Psoas muscle (tissue), 7 donors: ENCODE measurements at regions not wholly inside any gene's neighbourhood (a gene's known extent, or its start where the extent isn't known, plus 50 kb on each side); places are given as distances from the start of the nearest gene placed in this dataset.

Experiments
- ATAC-seq, 4 donors: fragments of 200-7000 bp; cut with Tn5 transposase; one replicate each; pipeline ENCODE4 v1.9.1; 2020; ENCODE audit warnings: moderate library complexity in 3 of 4, mild to moderate bottlenecking in 2 of 4
- DNase-seq, 2 donors: peaks; one replicate each; pipeline ENCODE4 v3.0.0-alpha.2; 2020
- H3K27ac ChIP-seq: fragments of 200-600 bp; one replicate; pipeline ENCODE4 v1.8.0; 2022
- H3K27me3 ChIP-seq, 3 donors: fragments of 200-600 bp in 1 of 3; one replicate each; pipeline versions ENCODE4 v1.6.1 to v1.8.0; 2013 to 2022; ENCODE audit warnings: low read length in 2 of 3, mild to moderate bottlenecking in 2 of 3, moderate library complexity in 1 of 3; ENCODE audit not compliant: insufficient read depth in 3 of 3
- H3K36me3 ChIP-seq, 2 donors: fragments of 200-600 bp in 1 of 2; one replicate each; pipeline versions ENCODE4 v1.6.1 to v1.8.0; 2013 to 2022; ENCODE audit warnings: low read depth in 1 of 2, mild to moderate bottlenecking in 1 of 2, moderate library complexity in 1 of 2; ENCODE audit not compliant: insufficient read depth in 1 of 2
- H3K4me1 ChIP-seq: fragments of 200-600 bp; one replicate; pipeline ENCODE4 v1.8.0; 2022
- H3K4me3 ChIP-seq: fragments of 200-600 bp; one replicate; pipeline ENCODE4 v1.8.0; 2022; ENCODE audit warnings: mild to moderate bottlenecking
- H3K9me3 ChIP-seq: fragments of 200-600 bp; one replicate; pipeline ENCODE4 v1.8.0; 2022
- CTCF ChIP-seq: fragments of 200-600 bp; IDR thresholded peaks from one replicate; pipeline ENCODE4 v1.8.0; 2022; ENCODE audit warnings: antibody characterized with exemption
- WGBS, 3 donors: extraction: QIAGEN DNeasy Blood & Tissue Kit; methylation state at CpG; one replicate each; pipeline versions ENCODE4 v1.1.6 to v1.1.7; 2013; 5-methylcytosine and 5-hydroxymethylcytosine counted together
- intact Hi-C, 2 donors: fragments of 100-400 bp; cut with DNase I; formaldehyde crosslinking; loops; one replicate each; pipeline versions ENCODE4 v1.11.0 to v1.14.2; 2022
- donor health status: healthy with polysubstance abuse.
- donor health status: DM: no; HTN: no; CAD: no; lungs with moderate emphysema.
- donor health status: Bipolar disorder and iron deficiency.
- donor health status: healthy.
- donor health status: DM: yes; HTN: yes; CAD: no.
- donor health status: DM: no; HTN: no; CAD: no.
- donor health status: DM: yes; HTN: yes; CAD: no.

- Histone ChIP-seq H3K4me3 (no peak overlapping the region), H3K27ac (no peak overlapping the region), H3K27me3 (peaks cover 0 to 26% (median 0%) of the 10 kb centered on the region in 3 donors), H3K9me3 (peaks cover 5% of the 10 kb centered on the region), H3K4me1 (no peaks in the 10 kb centered on the region), H3K36me3 (no peaks in the 10 kb centered on the region)
- 92 to 95% (median 93%) methylated on average over 5 of the region's 5 CpGs for WGBS, 3 donors
- intact Hi-C loops = loop anchor here in 1 of 2 donors (10.0 kb wide), 1 partner anchor 332 kb away; no protein-coding TSS in a partner anchor
- TF ChIP-seq CTCF = no peak
- no peak for DNase-seq
- no peak for ATAC-seq
Measured at GRCh38 chrX:45846328-45846727, 645.7 kb upstream of the DIPK2B start.

- intact Hi-C loops = loop anchor here in 1 of 2 donors (10.0 kb wide), 1 partner anchor 330 kb away; no protein-coding TSS in a partner anchor
- WGBS, 3 donors = 82 to 94% (median 93%) methylated on average over 5 of the region's 5 CpGs
- Histone ChIP-seq H3K36me3 (no peaks in the 10 kb centered on the region), H3K4me1 (no peaks in the 10 kb centered on the region), H3K4me3 (no peak overlapping the region), H3K27ac (no peak overlapping the region), H3K9me3 (peaks cover 5% of the 10 kb centered on the region), H3K27me3 (peaks cover 0 to 18% (median 0%) of the 10 kb centered on the region in 3 donors)
- no peak for TF ChIP-seq CTCF
- no peak for DNase-seq
- no peak for ATAC-seq
Measured at GRCh38 chrX:45845142-45845541, 644.5 kb upstream of the DIPK2B start.

GRCh38 chrX:45843518-45843917 is 642.8 kb upstream of the DIPK2B start:
- Histone ChIP-seq H3K36me3 (no peaks in the 10 kb centered on the region), H3K4me3 (no peak overlapping the region), H3K4me1 (no peaks in the 10 kb centered on the region), H3K9me3 (peaks cover 5% of the 10 kb centered on the region), H3K27ac (no peak overlapping the region), H3K27me3 (peaks cover 0 to 9% (median 0%) of the 10 kb centered on the region in 3 donors)
- WGBS, 3 donors = 48 to 80% (median 69%) methylated on average over 1 of the region's 1 CpG
- peak; percentile 15 for TF ChIP-seq CTCF
- no peak for ATAC-seq
- intact Hi-C loops = loop anchor here in 1 of 2 donors (10.0 kb wide), 1 partner anchor 329 kb away; no protein-coding TSS in a partner anchor
- DNase-seq = no peak

GRCh38 chrX:45842926-45843315 is 642.2 kb upstream of the DIPK2B start:
- no peak for TF ChIP-seq CTCF
- ATAC-seq = no peak
- H3K9me3 ChIP-seq = peaks cover 5% of the 10 kb centered on the region
- H3K4me1 ChIP-seq = no peaks in the 10 kb centered on the region
- H3K27me3 ChIP-seq = peaks cover 0 to 9% (median 0%) of the 10 kb centered on the region in 3 donors
- no peak overlapping the region for H3K4me3 ChIP-seq
- 38 to 54% (median 50%) methylated on average over 1 of the region's 1 CpG for WGBS, 3 donors
- intact Hi-C loops = loop anchor here in 1 of 2 donors (10.0 kb wide), 1 partner anchor 328 kb away; no protein-coding TSS in a partner anchor
- no peaks in the 10 kb centered on the region for H3K36me3 ChIP-seq
- no peak overlapping the region for H3K27ac ChIP-seq
- DNase-seq = no peak
